B cell (primary cell): ENCODE measurements at regions not wholly inside any gene's neighbourhood (a gene's known extent, or its start where the extent isn't known, plus 50 kb on each side); places are given as distances from the start of the nearest gene placed in this dataset.

ENCODE experiments used
- CTCF ChIP-seq: fragments of 200-600 bp; IDR thresholded peaks from one replicate; pipeline ENCODE4 v1.8.0; 2022; ENCODE audit warnings: antibody characterized with exemption, mild to moderate bottlenecking
- EZH2 ChIP-seq: IDR thresholded peaks from 2 replicates; pipeline ENCODE4 v1.6.1; 2012; ENCODE audit warnings: borderline replicate concordance, low read depth, mild to moderate bottlenecking, moderate library complexity, low read length; ENCODE audit not compliant: insufficient read depth, poor library complexity, severe bottlenecking

GRCh38 chr10:20620981-20621380, 276.1 kb downstream of the NEBL start:
- TF ChIP-seq CTCF (no peak), EZH2 (no peak)
